Heart right ventricle (tissue), 16 donors: ENCODE measurements at regions not wholly inside any gene's neighbourhood (a gene's known extent, or its start where the extent isn't known, plus 50 kb on each side); places are given as distances from the start of the nearest gene placed in this dataset.

Experiments used
- ATAC-seq, 8 donors: fragments of 200-7000 bp; cut with Tn5 transposase; one replicate each; pipeline ENCODE4 v1.9.1; 2020; ENCODE audit warnings: mild to moderate bottlenecking in 8 of 8, moderate library complexity in 8 of 8, moderate number of reproducible peaks in 1 of 8
- DNase-seq, 2 donors: peaks; one replicate each; pipeline ENCODE4 v3.0.0-alpha.2; 2020
- H3K27ac ChIP-seq, 10 donors: fragments of 200-600 bp; sonication (generic) in 2 of 10; one replicate each; pipeline versions ENCODE4 v1.5.0 to v1.8.0; 2020 to 2022; ENCODE audit warnings: mild to moderate bottlenecking in 3 of 10
- H3K27me3 ChIP-seq, 7 donors: fragments of 200-600 bp; one replicate each; pipeline ENCODE4 v1.8.0; 2021 to 2022; ENCODE audit warnings: mild to moderate bottlenecking in 2 of 7
- H3K36me3 ChIP-seq, 9 donors: fragments of 200-600 bp; sonication (generic) in 1 of 9; one replicate each; pipeline versions ENCODE4 v1.5.0 to v1.8.0; 2020 to 2022; ENCODE audit warnings: mild to moderate bottlenecking in 2 of 9
- H3K4me1 ChIP-seq, 9 donors: fragments of 200-600 bp; sonication (generic) in 1 of 9; one replicate each; pipeline versions ENCODE4 v1.5.0 to v1.8.0; 2020 to 2022; ENCODE audit warnings: mild to moderate bottlenecking in 4 of 9
- H3K4me3 ChIP-seq, 10 donors: fragments of 200-600 bp; sonication (generic) in 2 of 10; one replicate each; pipeline versions ENCODE4 v1.5.0 to v1.8.0; 2020 to 2022; ENCODE audit warnings: mild to moderate bottlenecking in 7 of 10, moderate library complexity in 2 of 10
- H3K9me3 ChIP-seq, 11 donors: fragments of 200-600 bp in 10 of 11; sonication (generic) in 2 of 11; one replicate each; pipeline versions ENCODE4 v1.5.0 to v1.8.0; 2013 to 2022; ENCODE audit warnings: mild to moderate bottlenecking in 2 of 11, control low read depth in 1 of 11, moderate library complexity in 1 of 11
- CTCF ChIP-seq, 9 donors: fragments of 200-600 bp; sonication (generic) in 2 of 9; IDR thresholded peaks; one replicate each; pipeline versions ENCODE4 v1.5.0 to v1.8.0; 2021 to 2022; ENCODE audit warnings: antibody characterized with exemption in 9 of 9, mild to moderate bottlenecking in 5 of 9, moderate library complexity in 1 of 9
- WGBS, 2 donors: extraction: QIAGEN DNeasy Blood & Tissue Kit; methylation state at CpG; one replicate each; pipeline ENCODE4 v1.1.7; 2013; ENCODE audit warnings: inconsistent platforms in 1 of 2; 5-methylcytosine and 5-hydroxymethylcytosine counted together
- intact Hi-C, 10 donors: fragments of 100-400 bp; cut with DNase I; formaldehyde crosslinking; loops; one replicate each; pipeline versions ENCODE4 v1.11.1 to v1.14.2; 2022
- donor health status: Arrhythmogenic right ventricular cardiomyopathy.
- donor health status: ischemic (EF 13 %, LVEDD 7.1; RV severe dilation, severe dysfunction).
- donor health status: healthy with polysubstance abuse.
- donor health status: DM: no; HTN: yes; CAD: no.
- donor health status: DM: no; HTN: no; CAD: no.
- donor health status: ischemic (EF 25% LVEDD 6.9; RV normal size, moderate dysfunction).
- donor health status: ischemic (EF 25% LVEDD 5.7; RV mildly dilated, moderate dysfunction).
- donor health status: healthy.
- donor health status: DM: yes; HTN: yes; CAD: no.
- donor health status: Ischemic cardiomyopathy.
- donor health status: ischemic (EF 35%, LVEDD 5.7; RV mildly dilated, moderate dysfunction).
- donor health status: nonischemic (EF 11% LVEDD 7.7; RV severe dilation, severe dysfunction).
- donor health status: DM: yes; HTN: yes; CAD: no.
- donor health status: PGD.
- donor health status: ischemic (EF 29% LVEDD 5.4; RV normal size, mild dysfunction).
- donor health status: nonischemic (EF 23%, LVEDD 6.1; RV moderate dilation, normal function).

GRCh38 chr18:47469576-47469975 is 218.1 kb upstream of the SKOR2 start:
- no peak for ATAC-seq
- intact Hi-C loops: no loop called here

GRCh38 chr18:47461977-47462376 is 210.5 kb upstream of the SKOR2 start:
- Histone ChIP-seq H3K27ac (no peak overlapping the region), H3K36me3 (no peaks in the 10 kb centered on the region), H3K4me3 (no peak overlapping the region), H3K4me1 (no peaks in the 10 kb centered on the region), H3K9me3 (no peaks in the 10 kb centered on the region), H3K27me3 (peaks cover 0 to 10% (median 0%) of the 10 kb centered on the region in 7 donors)
- 90 to 92% methylated on average over 2 of the region's 2 CpGs for WGBS, 2 donors
- no peak for TF ChIP-seq CTCF (IDR thresholded peaks at IDR 0.05)
- intact Hi-C loops: no loop called here
- DNase-seq (no peak), ATAC-seq (no peak)

More at GRCh38 chr18:47469576-47469975, 218.1 kb upstream of the SKOR2 start:
- no peak for DNase-seq
- no peak for TF ChIP-seq CTCF (IDR thresholded peaks at IDR 0.05)
- WGBS, 2 donors: 50 to 61% methylated on average over 2 of the region's 2 CpGs
- Histone ChIP-seq H3K27me3 (peaks cover 0 to 9% (median 0%) of the 10 kb centered on the region in 7 donors), H3K4me3 (no peak overlapping the region), H3K9me3 (no peaks in the 10 kb centered on the region), H3K4me1 (no peaks in the 10 kb centered on the region), H3K36me3 (no peaks in the 10 kb centered on the region), H3K27ac (no peak overlapping the region)

- no peak for DNase-seq
- no peak for TF ChIP-seq CTCF (IDR thresholded peaks at IDR 0.05)
- intact Hi-C loops: no loop called here
These were observed 210.0 kb upstream of the SKOR2 start for GRCh38 chr18:47461406-47461948.

GRCh38 chr18:47458483-47458882 is 207.0 kb upstream of the SKOR2 start:
- Histone ChIP-seq H3K27ac (no peak overlapping the region), H3K4me1 (no peaks in the 10 kb centered on the region), H3K27me3 (peaks cover 0 to 15% (median 0%) of the 10 kb centered on the region in 7 donors), H3K4me3 (no peak overlapping the region), H3K36me3 (no peaks in the 10 kb centered on the region), H3K9me3 (no peaks in the 10 kb centered on the region)
- DNase-seq (no peak), ATAC-seq (no peak)
- no peak for TF ChIP-seq CTCF (IDR thresholded peaks at IDR 0.05)
- intact Hi-C loops: no loop called here

More at GRCh38 chr18:47461406-47461948, 210.0 kb upstream of the SKOR2 start:
- WGBS, 2 donors: 69 to 74% methylated on average over 6 of the region's 6 CpGs
- ATAC-seq: no peak
- H3K27me3 ChIP-seq: peaks cover 0 to 13% (median 0%) of the 10 kb centered on the region in 7 donors
- H3K27ac ChIP-seq: no peak overlapping the region
- no peak overlapping the region for H3K4me3 ChIP-seq
- no peaks in the 10 kb centered on the region for H3K9me3 ChIP-seq
- no peaks in the 10 kb centered on the region for H3K4me1 ChIP-seq
- H3K36me3 ChIP-seq: no peaks in the 10 kb centered on the region
